Gastrocnemius medialis (tissue), 4 donors: ENCODE measurements at regions not wholly inside any gene's neighbourhood (a gene's known extent, or its start where the extent isn't known, plus 50 kb on each side); places are given as distances from the start of the nearest gene placed in this dataset.

Experiments
- ATAC-seq, 2 donors: fragments of 150-250 bp; one replicate each; pipeline ENCODE4 v1.9.1; 2016
- DNase-seq, 2 donors: peaks; one replicate each; pipeline ENCODE4 v3.0.0-alpha.2; 2019
- H3K27ac ChIP-seq, 4 donors: fragments of 200-600 bp; sonication (generic); 1 replicate in 1 of 4; 2 replicates in 3 of 4; pipeline ENCODE4 v1.5.1; 2016 to 2018; ENCODE audit warnings: mild to moderate bottlenecking in 2 of 4, moderate library complexity in 1 of 4
- H3K27me3 ChIP-seq, 3 donors: fragments of 200-600 bp; sonication (generic) in 2 of 3; 1 replicate in 1 of 3; 2 replicates in 2 of 3; pipeline versions ENCODE4 v1.5.1 to v1.6.0; 2016 to 2019; ENCODE audit warnings: mild to moderate bottlenecking in 1 of 3, moderate library complexity in 1 of 3
- H3K36me3 ChIP-seq, 2 donors: fragments of 200-600 bp; sonication (generic) in 1 of 2; one replicate each; pipeline ENCODE4 v1.5.1; 2017 to 2018
- H3K4me1 ChIP-seq, 2 donors: fragments of 200-600 bp; sonication (generic) in 1 of 2; one replicate each; pipeline ENCODE4 v1.5.1; 2016 to 2017; ENCODE audit warnings: mild to moderate bottlenecking in 2 of 2
- H3K4me3 ChIP-seq, 4 donors: fragments of 200-600 bp; sonication (generic) in 3 of 4; 1 replicate in 1 of 4; 2 replicates in 3 of 4; pipeline ENCODE4 v1.5.1; 2016 to 2019; ENCODE audit warnings: mild to moderate bottlenecking in 2 of 4
- H3K9me3 ChIP-seq, 3 donors: fragments of 200-600 bp; sonication (generic) in 2 of 3; 1 replicate in 1 of 3; 2 replicates in 2 of 3; pipeline ENCODE4 v1.5.1; 2016 to 2019
- POLR2A ChIP-seq, 2 donors: fragments of 450-650 bp; IDR thresholded peaks; one replicate each; pipeline ENCODE4 v1.6.1; 2017; ENCODE audit warnings: antibody characterized with exemption in 2 of 2, mild to moderate bottlenecking in 2 of 2, moderate library complexity in 2 of 2
- in situ Hi-C, 4 donors: fragments of 200-750 bp; cut with MboI; loops; one replicate each; pipeline versions ENCODE4 v1.15.0 to v1.8.0; 2017; ENCODE audit warnings: low sequenced_read_pairs in 4 of 4
- intact Hi-C: fragments of 100-400 bp; cut with DNase I; formaldehyde crosslinking; loops from one replicate; pipeline ENCODE4 v1.15.1; 2023; ENCODE audit warnings: low total_unique reads
- TF ChIP-seq, protein P1 (sequence below), 5 experiments: fragments of 450-650 bp in 3 of 5; fragments of 200-600 bp in 2 of 5; sonication (generic) in 2 of 5; IDR thresholded peaks in 4 of 5; conservative IDR thresholded peaks in 1 of 5; 1 replicate in 4 of 5; 2 replicates in 1 of 5; pipeline ENCODE4 v1.5.1; 2016 to 2019; ENCODE audit warnings: antibody characterized with exemption in 5 of 5, mild to moderate bottlenecking in 3 of 5, moderate library complexity in 3 of 5

DNA sequence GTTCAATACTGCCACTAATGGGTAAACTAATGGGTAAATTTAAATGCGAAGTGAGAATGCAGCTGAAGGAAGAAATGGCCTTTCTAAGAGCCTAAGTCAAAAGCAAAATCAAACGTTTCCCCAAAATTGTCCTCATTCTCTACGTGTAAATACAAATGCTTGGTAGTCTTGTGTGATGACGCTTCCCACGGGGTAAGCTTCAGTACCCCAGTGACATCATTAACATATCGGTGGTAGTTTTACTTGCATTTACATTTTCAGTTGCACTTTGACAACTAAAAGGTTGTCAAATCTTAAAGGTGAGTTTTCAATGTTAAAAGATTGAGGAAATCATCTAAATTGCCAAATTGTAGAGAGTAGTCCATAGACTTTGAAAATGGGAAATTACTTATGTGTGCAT, 550.7 kb upstream of the CCNG1 start:
- Histone ChIP-seq H3K36me3 (no peaks in the 10 kb centered on the region), H3K4me3 (no peak overlapping the region), H3K9me3 (no peaks in the 10 kb centered on the region), H3K27ac (no peak overlapping the region), H3K4me1 (no peaks in the 10 kb centered on the region), H3K27me3 (no peaks in the 10 kb centered on the region)
- TF ChIP-seq, protein P1, sequence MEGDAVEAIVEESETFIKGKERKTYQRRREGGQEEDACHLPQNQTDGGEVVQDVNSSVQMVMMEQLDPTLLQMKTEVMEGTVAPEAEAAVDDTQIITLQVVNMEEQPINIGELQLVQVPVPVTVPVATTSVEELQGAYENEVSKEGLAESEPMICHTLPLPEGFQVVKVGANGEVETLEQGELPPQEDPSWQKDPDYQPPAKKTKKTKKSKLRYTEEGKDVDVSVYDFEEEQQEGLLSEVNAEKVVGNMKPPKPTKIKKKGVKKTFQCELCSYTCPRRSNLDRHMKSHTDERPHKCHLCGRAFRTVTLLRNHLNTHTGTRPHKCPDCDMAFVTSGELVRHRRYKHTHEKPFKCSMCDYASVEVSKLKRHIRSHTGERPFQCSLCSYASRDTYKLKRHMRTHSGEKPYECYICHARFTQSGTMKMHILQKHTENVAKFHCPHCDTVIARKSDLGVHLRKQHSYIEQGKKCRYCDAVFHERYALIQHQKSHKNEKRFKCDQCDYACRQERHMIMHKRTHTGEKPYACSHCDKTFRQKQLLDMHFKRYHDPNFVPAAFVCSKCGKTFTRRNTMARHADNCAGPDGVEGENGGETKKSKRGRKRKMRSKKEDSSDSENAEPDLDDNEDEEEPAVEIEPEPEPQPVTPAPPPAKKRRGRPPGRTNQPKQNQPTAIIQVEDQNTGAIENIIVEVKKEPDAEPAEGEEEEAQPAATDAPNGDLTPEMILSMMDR (IDR thresholded peaks at IDR 0.05 in 4 of 5, conservative IDR thresholded peaks at IDR 0.05 in 1 of 5) = no peak
- TF ChIP-seq POLR2A (IDR thresholded peaks at IDR 0.05) = no peak
- ATAC-seq = no peak
- in situ Hi-C loops = no loop called here
- no peak for DNase-seq
- intact Hi-C loops = no loop called here

DNA sequence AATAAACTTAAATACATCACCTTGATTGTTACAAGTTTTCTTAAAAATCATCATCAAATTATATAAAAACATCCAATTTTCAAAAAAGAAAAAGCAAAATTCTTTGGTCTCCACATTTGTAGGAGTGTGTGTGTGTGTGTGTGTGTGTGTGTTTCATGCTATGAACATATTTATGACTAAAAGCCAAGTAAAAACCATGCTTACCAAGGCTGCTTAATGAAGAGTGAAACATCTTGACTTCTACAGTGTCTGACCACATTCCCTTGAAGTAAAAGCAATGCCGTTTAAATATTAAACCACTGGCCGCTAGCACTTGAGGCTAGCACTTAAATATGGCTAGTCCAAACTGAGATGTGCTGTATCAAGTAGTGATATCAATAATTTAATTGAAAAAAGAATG, 549.1 kb upstream of the CCNG1 start:
- no peaks in the 10 kb centered on the region for H3K36me3 ChIP-seq
- in situ Hi-C loops = no loop called here
- TF ChIP-seq POLR2A (IDR thresholded peaks at IDR 0.05) = no peak
- TF ChIP-seq, protein P1 (IDR thresholded peaks at IDR 0.05 in 4 of 5, conservative IDR thresholded peaks at IDR 0.05 in 1 of 5) = no peak
- H3K4me1 ChIP-seq = no peaks in the 10 kb centered on the region
- no peaks in the 10 kb centered on the region for H3K27me3 ChIP-seq
- H3K9me3 ChIP-seq = no peaks in the 10 kb centered on the region
- DNase-seq (no peak), ATAC-seq (no peak)
- no peak overlapping the region for H3K4me3 ChIP-seq
- no peak overlapping the region for H3K27ac ChIP-seq
- intact Hi-C loops = no loop called here

DNA sequence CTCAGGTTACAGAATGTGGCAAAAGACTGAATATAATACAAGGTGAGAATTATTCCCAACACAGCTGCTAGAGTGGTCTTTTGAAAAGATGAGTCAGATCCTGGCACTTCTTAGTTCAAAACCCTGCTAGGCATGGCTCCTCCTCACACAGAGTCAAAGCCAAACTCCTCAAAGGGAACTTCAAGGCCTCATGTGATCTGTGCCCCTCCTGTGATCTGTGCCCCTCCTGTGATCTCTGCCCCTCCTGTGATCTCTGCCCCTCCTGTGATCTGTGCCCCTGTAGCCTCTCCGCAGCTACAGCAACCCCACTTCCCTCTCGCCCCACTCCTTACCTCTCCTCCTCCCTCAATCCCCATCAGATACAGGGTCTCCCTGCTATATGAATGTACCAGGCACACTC, 525.5 kb upstream of the CCNG1 start:
- H3K4me3 ChIP-seq = no peak overlapping the region
- H3K9me3 ChIP-seq = no peaks in the 10 kb centered on the region
- ATAC-seq = no peak
- H3K27me3 ChIP-seq = no peaks in the 10 kb centered on the region
- no peak overlapping the region for H3K27ac ChIP-seq
- no peaks in the 10 kb centered on the region for H3K4me1 ChIP-seq
- no peak for DNase-seq
- no peaks in the 10 kb centered on the region for H3K36me3 ChIP-seq
- intact Hi-C loops = no loop called here
- in situ Hi-C loops = no loop called here
- TF ChIP-seq POLR2A (IDR thresholded peaks at IDR 0.05) = no peak
- TF ChIP-seq, protein P1 (IDR thresholded peaks at IDR 0.05 in 4 of 5, conservative IDR thresholded peaks at IDR 0.05 in 1 of 5) = no peak

DNA sequence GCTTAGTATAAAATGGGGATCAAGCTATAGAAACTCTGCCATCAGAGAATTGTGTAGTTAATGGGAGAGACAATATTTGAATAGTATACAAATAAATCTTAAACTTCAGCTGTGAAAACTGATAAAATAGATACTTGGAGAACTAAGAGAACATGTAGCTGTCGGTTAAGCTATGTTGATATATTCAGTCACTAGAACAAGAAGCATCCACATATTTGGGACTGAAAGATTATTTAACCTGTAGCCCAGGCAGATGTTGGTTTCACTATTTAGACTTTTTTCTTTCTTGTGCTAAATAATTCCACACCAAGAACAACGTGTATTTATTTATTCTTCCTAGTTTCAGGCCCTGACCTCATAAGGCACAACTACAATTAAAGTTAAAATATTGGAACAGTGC, 521.0 kb upstream of the CCNG1 start:
- no peaks in the 10 kb centered on the region for H3K9me3 ChIP-seq
- no peaks in the 10 kb centered on the region for H3K36me3 ChIP-seq
- in situ Hi-C loops (no loop called here), intact Hi-C loops (no loop called here)
- no peak for DNase-seq
- H3K27me3 ChIP-seq = no peaks in the 10 kb centered on the region
- no peak for TF ChIP-seq POLR2A (IDR thresholded peaks at IDR 0.05)
- TF ChIP-seq, protein P1 (IDR thresholded peaks at IDR 0.05 in 4 of 5, conservative IDR thresholded peaks at IDR 0.05 in 1 of 5) = no peak
- no peak for ATAC-seq
- no peaks in the 10 kb centered on the region for H3K4me1 ChIP-seq
- H3K27ac ChIP-seq = no peak overlapping the region
- no peak overlapping the region for H3K4me3 ChIP-seq

DNA sequence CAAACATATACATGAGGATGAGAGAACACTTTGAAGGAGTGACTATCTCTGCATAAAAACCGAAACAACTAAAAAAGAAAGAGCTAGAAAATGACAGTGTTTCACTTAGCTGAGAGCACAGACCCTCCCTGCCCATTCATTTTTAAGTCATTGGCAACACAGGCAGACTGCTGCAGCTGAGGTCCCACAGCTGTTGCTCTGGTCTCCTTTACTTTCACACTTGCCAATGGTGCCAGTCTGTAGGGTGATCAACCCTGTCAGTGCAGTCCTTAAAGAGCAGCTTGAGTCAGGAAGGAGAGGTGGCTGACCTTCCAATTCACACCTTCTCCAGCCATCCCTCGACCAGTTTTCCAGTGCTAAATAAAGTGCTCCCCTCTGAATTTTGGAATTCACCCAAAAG, 508.3 kb upstream of the CCNG1 start:
- no peaks in the 10 kb centered on the region for H3K4me1 ChIP-seq
- in situ Hi-C loops (no loop called here), intact Hi-C loops (no loop called here)
- ATAC-seq = no peak
- no peak overlapping the region for H3K4me3 ChIP-seq
- no peaks in the 10 kb centered on the region for H3K9me3 ChIP-seq
- TF ChIP-seq POLR2A (IDR thresholded peaks at IDR 0.05) = no peak
- TF ChIP-seq, protein P1 (IDR thresholded peaks at IDR 0.05 in 4 of 5, conservative IDR thresholded peaks at IDR 0.05 in 1 of 5) = no peak
- H3K27ac ChIP-seq = no peak overlapping the region
- no peaks in the 10 kb centered on the region for H3K36me3 ChIP-seq
- no peak for DNase-seq
- H3K27me3 ChIP-seq = no peaks in the 10 kb centered on the region
